ENCODE measurements at regions not wholly inside any gene's neighbourhood (a gene's known extent, or its start where the extent isn't known, plus 50 kb on each side); places are given as distances from the start of the nearest gene placed in this dataset.

DNA sequence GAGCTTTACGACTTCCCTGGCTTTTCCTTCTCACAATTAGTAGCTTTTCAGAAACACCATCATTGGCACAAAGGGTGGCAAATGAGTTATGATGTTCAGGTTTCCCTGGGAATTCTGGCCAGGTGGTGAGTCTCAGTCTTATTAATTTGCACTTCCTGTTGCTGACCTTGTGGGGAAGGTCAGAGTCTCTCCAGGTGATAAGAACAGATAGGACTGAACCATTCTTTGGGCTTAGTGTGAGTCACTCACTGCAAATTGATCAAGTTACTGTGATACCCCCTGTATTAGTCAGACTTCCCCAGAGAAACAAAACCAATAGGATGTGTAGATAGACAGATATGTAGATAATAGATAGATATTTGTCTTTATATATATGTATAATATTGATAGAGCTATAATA lies 53.8 kb upstream of the RANBP3L start:
- TF ChIP-seq, protein P1, sequence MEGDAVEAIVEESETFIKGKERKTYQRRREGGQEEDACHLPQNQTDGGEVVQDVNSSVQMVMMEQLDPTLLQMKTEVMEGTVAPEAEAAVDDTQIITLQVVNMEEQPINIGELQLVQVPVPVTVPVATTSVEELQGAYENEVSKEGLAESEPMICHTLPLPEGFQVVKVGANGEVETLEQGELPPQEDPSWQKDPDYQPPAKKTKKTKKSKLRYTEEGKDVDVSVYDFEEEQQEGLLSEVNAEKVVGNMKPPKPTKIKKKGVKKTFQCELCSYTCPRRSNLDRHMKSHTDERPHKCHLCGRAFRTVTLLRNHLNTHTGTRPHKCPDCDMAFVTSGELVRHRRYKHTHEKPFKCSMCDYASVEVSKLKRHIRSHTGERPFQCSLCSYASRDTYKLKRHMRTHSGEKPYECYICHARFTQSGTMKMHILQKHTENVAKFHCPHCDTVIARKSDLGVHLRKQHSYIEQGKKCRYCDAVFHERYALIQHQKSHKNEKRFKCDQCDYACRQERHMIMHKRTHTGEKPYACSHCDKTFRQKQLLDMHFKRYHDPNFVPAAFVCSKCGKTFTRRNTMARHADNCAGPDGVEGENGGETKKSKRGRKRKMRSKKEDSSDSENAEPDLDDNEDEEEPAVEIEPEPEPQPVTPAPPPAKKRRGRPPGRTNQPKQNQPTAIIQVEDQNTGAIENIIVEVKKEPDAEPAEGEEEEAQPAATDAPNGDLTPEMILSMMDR (conservative IDR thresholded peaks at IDR 0.05), result no peak
- no peak for TF ChIP-seq ZFX (IDR thresholded peaks at IDR 0.05)
